Brain microvascular endothelial cell (primary cell): ENCODE measurements at regions not wholly inside any gene's neighbourhood (a gene's known extent, or its start where the extent isn't known, plus 50 kb on each side); places are given as distances from the start of the nearest gene placed in this dataset.

ENCODE experiments used
- DNase-seq: peaks from one replicate; pipeline ENCODE4 v3.0.0-alpha.2; 2020
- H3K27ac ChIP-seq: fragments of 250-450 bp; sonication (Bioruptor Pico); 2 replicates; pipeline ENCODE4 v1.5.1; 2020; ENCODE audit warnings: mild to moderate bottlenecking, moderate library complexity
- H3K27me3 ChIP-seq: fragments of 250-450 bp; sonication (Bioruptor Pico); replicated peaks from 2 replicates; pipeline ENCODE4 v1.5.1; 2020; ENCODE audit warnings: mild to moderate bottlenecking
- H3K36me3 ChIP-seq: fragments of 250-450 bp; sonication (Bioruptor Pico); replicated peaks from 2 replicates; pipeline ENCODE4 v1.5.1; 2020; ENCODE audit warnings: mild to moderate bottlenecking
- H3K4me3 ChIP-seq: 2 replicates; pipeline ENCODE4 v1.5.1; 2011; ENCODE audit warnings: low read depth, mild to moderate bottlenecking, control low read depth, low read length, moderate library complexity
- CTCF ChIP-seq: IDR thresholded peaks from 2 replicates; pipeline ENCODE4 v1.5.1; 2011; ENCODE audit warnings: low read depth, mild to moderate bottlenecking, moderate library complexity, low read length, control low read depth, inconsistent platforms; ENCODE audit errors: missing control alignments
- in situ Hi-C: cut with HindIII; loops from 2 replicates; pipeline ENCODE4 v1.10.0; 2017; ENCODE audit warnings: low sequenced_read_pairs, low pct_ligation_motif_present

GRCh38 chr2:239531456-239532241 lies 130.8 kb upstream of the HDAC4 start:
- H3K4me3 ChIP-seq = no peak overlapping the region
- DNase-seq = no peak
- in situ Hi-C loops = no loop called here
- TF ChIP-seq CTCF = no peak
- no peaks in the 10 kb centered on the region for H3K27me3 ChIP-seq
- H3K36me3 ChIP-seq = no peaks in the 10 kb centered on the region
- H3K27ac ChIP-seq = no peak overlapping the region

GRCh38 chr2:239530749-239531316 lies 130.0 kb upstream of the HDAC4 start:
- in situ Hi-C loops = no loop called here
- TF ChIP-seq CTCF = no peak
- no peak for DNase-seq

GRCh38 chr2:239529313-239530015 lies 128.6 kb upstream of the HDAC4 start:
- Histone ChIP-seq H3K27ac (no peak overlapping the region), H3K27me3 (no peaks in the 10 kb centered on the region), H3K36me3 (no peaks in the 10 kb centered on the region), H3K4me3 (no peak overlapping the region)
- DNase-seq = no peak
- no peak for TF ChIP-seq CTCF
- in situ Hi-C loops = no loop called here

More at GRCh38 chr2:239530749-239531316, 130.0 kb upstream of the HDAC4 start:
- H3K36me3 ChIP-seq = no peaks in the 10 kb centered on the region
- H3K4me3 ChIP-seq = no peak overlapping the region
- no peaks in the 10 kb centered on the region for H3K27me3 ChIP-seq
- no peak overlapping the region for H3K27ac ChIP-seq

GRCh38 chr2:239528883-239529282 lies 128.1 kb upstream of the HDAC4 start:
- H3K27ac ChIP-seq = no peak overlapping the region
- no peak for DNase-seq
- H3K27me3 ChIP-seq = no peaks in the 10 kb centered on the region
- no peak for TF ChIP-seq CTCF
- no peak overlapping the region for H3K4me3 ChIP-seq
- H3K36me3 ChIP-seq = no peaks in the 10 kb centered on the region
- in situ Hi-C loops = no loop called here

- H3K4me3 ChIP-seq = no peak overlapping the region
These were observed 127.3 kb upstream of the HDAC4 start for GRCh38 chr2:239528146-239528545.

More at GRCh38 chr2:239528146-239528545, 127.3 kb upstream of the HDAC4 start:
- no peaks in the 10 kb centered on the region for H3K27me3 ChIP-seq
- TF ChIP-seq CTCF = no peak
- H3K36me3 ChIP-seq = no peaks in the 10 kb centered on the region
- no peak for DNase-seq
- in situ Hi-C loops = no loop called here
- H3K27ac ChIP-seq = no peak overlapping the region
